ENCODE measurements at regions not wholly inside any gene's neighbourhood (a gene's known extent, or its start where the extent isn't known, plus 50 kb on each side); places are given as distances from the start of the nearest gene placed in this dataset.

- Histone ChIP-seq H3K27me3 (ENCODE audit: control insufficient read depth in 4 of 4, insufficient read depth in 4 of 4, low read length in 3 of 4) (no peaks in the 10 kb centered on the region), H3K9ac (ENCODE audit: low read depth in 1 of 2, low read length in 2 of 2) (no peak overlapping the region), H3K4me3 (ENCODE audit: low read depth in 1 of 3, low read length in 3 of 3) (no peak overlapping the region), H3K4me1 (ENCODE audit: control insufficient read depth in 4 of 4, insufficient read depth in 4 of 4, low read length in 3 of 4) (peaks cover 6 to 20% (median 11%) of the 10 kb centered on the region in 4 donors), H3K36me3 (ENCODE audit: control insufficient read depth in 4 of 4, insufficient read depth in 3 of 4, low read depth in 1 of 4, low read length in 3 of 4) (no peaks in the 10 kb centered on the region), H3K27ac (ENCODE audit: low read depth in 1 of 2, low read length in 2 of 2) (no peak overlapping the region), H3K9me3 (ENCODE audit: control insufficient read depth in 4 of 4, low read length in 3 of 4) (no peaks in the 10 kb centered on the region)
- TF ChIP-seq NR2F2 (IDR thresholded peaks at IDR 0.05) (peak; percentile 60), HNF4A (conservative IDR thresholded peaks at IDR 0.05) (peak; percentile 25 to 43), RXRA (IDR thresholded peaks at IDR 0.05) (peak; percentile 57 to 62), ATF3 (IDR thresholded peaks at IDR 0.05) (no peak), FOXA1 (IDR thresholded peaks at IDR 0.05) (no peak), RAD21 (IDR thresholded peaks at IDR 0.05) (peak in 1 of 2 donors; percentile 6), YY1 (IDR thresholded peaks at IDR 0.05) (no peak), TAF1 (conservative IDR thresholded peaks at IDR 0.05) (no peak), JUND (IDR thresholded peaks at IDR 0.05) (no peak)
- TF ChIP-seq, protein P1, sequence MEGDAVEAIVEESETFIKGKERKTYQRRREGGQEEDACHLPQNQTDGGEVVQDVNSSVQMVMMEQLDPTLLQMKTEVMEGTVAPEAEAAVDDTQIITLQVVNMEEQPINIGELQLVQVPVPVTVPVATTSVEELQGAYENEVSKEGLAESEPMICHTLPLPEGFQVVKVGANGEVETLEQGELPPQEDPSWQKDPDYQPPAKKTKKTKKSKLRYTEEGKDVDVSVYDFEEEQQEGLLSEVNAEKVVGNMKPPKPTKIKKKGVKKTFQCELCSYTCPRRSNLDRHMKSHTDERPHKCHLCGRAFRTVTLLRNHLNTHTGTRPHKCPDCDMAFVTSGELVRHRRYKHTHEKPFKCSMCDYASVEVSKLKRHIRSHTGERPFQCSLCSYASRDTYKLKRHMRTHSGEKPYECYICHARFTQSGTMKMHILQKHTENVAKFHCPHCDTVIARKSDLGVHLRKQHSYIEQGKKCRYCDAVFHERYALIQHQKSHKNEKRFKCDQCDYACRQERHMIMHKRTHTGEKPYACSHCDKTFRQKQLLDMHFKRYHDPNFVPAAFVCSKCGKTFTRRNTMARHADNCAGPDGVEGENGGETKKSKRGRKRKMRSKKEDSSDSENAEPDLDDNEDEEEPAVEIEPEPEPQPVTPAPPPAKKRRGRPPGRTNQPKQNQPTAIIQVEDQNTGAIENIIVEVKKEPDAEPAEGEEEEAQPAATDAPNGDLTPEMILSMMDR (IDR thresholded peaks at IDR 0.05; ENCODE audit: low read depth, low read length, missing input control): no peak
- WGBS: 29% methylated on average over 9 of the region's 9 CpGs
- DNase-seq (ENCODE audit: low spot score): no peak
Observed at GRCh38 chrX:6382284-6382683, 152.6 kb downstream of the VCX3A start.

- Histone ChIP-seq H3K27ac (ENCODE audit: low read depth in 1 of 2, low read length in 2 of 2) (no peak overlapping the region), H3K9ac (ENCODE audit: low read depth in 1 of 2, low read length in 2 of 2) (no peak overlapping the region), H3K4me1 (ENCODE audit: control insufficient read depth in 4 of 4, insufficient read depth in 4 of 4, low read length in 3 of 4) (peaks cover 1 to 10% (median 4%) of the 10 kb centered on the region in 4 donors), H3K36me3 (ENCODE audit: control insufficient read depth in 4 of 4, insufficient read depth in 3 of 4, low read depth in 1 of 4, low read length in 3 of 4) (no peaks in the 10 kb centered on the region), H3K27me3 (ENCODE audit: control insufficient read depth in 4 of 4, insufficient read depth in 4 of 4, low read length in 3 of 4) (no peaks in the 10 kb centered on the region), H3K4me3 (ENCODE audit: low read depth in 1 of 3, low read length in 3 of 3) (no peak overlapping the region), H3K9me3 (ENCODE audit: control insufficient read depth in 4 of 4, low read length in 3 of 4) (no peaks in the 10 kb centered on the region)
- TF ChIP-seq NR2F2 (IDR thresholded peaks at IDR 0.05) (no peak), ZBTB33 (IDR thresholded peaks at IDR 0.05) (no peak), JUND (IDR thresholded peaks at IDR 0.05) (no peak), FOXA2 (IDR thresholded peaks at IDR 0.05) (no peak), FOXA1 (IDR thresholded peaks at IDR 0.05) (no peak), HNF4G (IDR thresholded peaks at IDR 0.05) (no peak), GABPA (IDR thresholded peaks at IDR 0.05 in 1 of 2, conservative IDR thresholded peaks at IDR 0.05 in 1 of 2) (no peak), SP1 (IDR thresholded peaks at IDR 0.05) (no peak)
- TF ChIP-seq, protein P2, sequence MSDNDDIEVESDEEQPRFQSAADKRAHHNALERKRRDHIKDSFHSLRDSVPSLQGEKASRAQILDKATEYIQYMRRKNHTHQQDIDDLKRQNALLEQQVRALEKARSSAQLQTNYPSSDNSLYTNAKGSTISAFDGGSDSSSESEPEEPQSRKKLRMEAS (IDR thresholded peaks at IDR 0.05): no peak
- WGBS: 90% methylated on average over 3 of the region's 3 CpGs
- DNase-seq (ENCODE audit: low spot score): no peak
Observed at GRCh38 chrX:6377103-6377764, 148.6 kb upstream of the NLGN4X start.
